Gastroesophageal sphincter (tissue), 4 donors: ENCODE measurements at regions not wholly inside any gene's neighbourhood (a gene's known extent, or its start where the extent isn't known, plus 50 kb on each side); places are given as distances from the start of the nearest gene placed in this dataset.

Source experiments
- ATAC-seq: fragments of 150-250 bp; one replicate; pipeline ENCODE4 v1.9.1; 2016; ENCODE audit warnings: mild to moderate bottlenecking, moderate library complexity
- H3K27ac ChIP-seq, 4 donors: fragments of 200-600 bp; sonication (generic) in 3 of 4; 1 replicate in 3 of 4; 2 replicates in 1 of 4; pipeline ENCODE4 v1.5.1; 2016 to 2019
- H3K27me3 ChIP-seq: fragments of 200-600 bp; sonication (generic); one replicate; pipeline ENCODE4 v1.5.1; 2019
- H3K36me3 ChIP-seq, 2 donors: fragments of 200-600 bp; sonication (generic); one replicate each; pipeline ENCODE4 v1.5.1; 2019; ENCODE audit warnings: control low read depth in 1 of 2
- H3K4me1 ChIP-seq, 3 donors: fragments of 200-600 bp; sonication (generic); 1 replicate in 2 of 3; 2 replicates in 1 of 3; pipeline ENCODE4 v1.5.1; 2016 to 2019; ENCODE audit warnings: control low read depth in 2 of 3
- H3K4me3 ChIP-seq, 2 donors: fragments of 200-600 bp; sonication (generic); one replicate each; pipeline ENCODE4 v1.5.1; 2019; ENCODE audit warnings: mild to moderate bottlenecking in 1 of 2, moderate library complexity in 1 of 2
- H3K9me3 ChIP-seq, 3 donors: fragments of 200-600 bp; sonication (generic); one replicate each; pipeline ENCODE4 v1.5.1; 2017 to 2019; ENCODE audit warnings: control low read depth in 2 of 3
- CTCF ChIP-seq, 4 experiments: fragments of 200-600 bp in 2 of 4; fragments of 450-650 bp in 2 of 4; sonication (generic) in 1 of 4; IDR thresholded peaks; one replicate each; pipeline ENCODE4 v1.5.1; 2017 to 2019; ENCODE audit warnings: antibody characterized with exemption in 4 of 4, mild to moderate bottlenecking in 2 of 4, moderate library complexity in 2 of 4
- EP300 ChIP-seq: sonication (generic); formaldehyde crosslinking; IDR thresholded peaks from one replicate; pipeline ENCODE4 v1.6.1; 2017; ENCODE audit warnings: antibody characterized with exemption, mild to moderate bottlenecking
- POLR2A ChIP-seq, 2 donors: fragments of 450-650 bp; IDR thresholded peaks; one replicate each; pipeline ENCODE4 v1.6.1; 2017; ENCODE audit warnings: antibody characterized with exemption in 2 of 2, mild to moderate bottlenecking in 2 of 2, moderate library complexity in 1 of 2
- POLR2AphosphoS5 ChIP-seq: sonication (generic); formaldehyde crosslinking; IDR thresholded peaks from one replicate; pipeline ENCODE4 v1.6.1; 2017; ENCODE audit warnings: antibody characterized with exemption
- WGBS, 2 donors: methylation state at CpG; one replicate each; pipeline ENCODE4 v1.1.5; 2018; ENCODE audit warnings: low coverage in 1 of 2; 5-methylcytosine and 5-hydroxymethylcytosine counted together

GRCh38 chr4:149175549-149175948, 640.1 kb downstream of the IQCM start:
- no peak overlapping the region for H3K27ac ChIP-seq
- no peak for ATAC-seq
- 94% methylated on average over 3 to 5 of the region's 5 CpGs for WGBS, 2 donors
- no peaks in the 10 kb centered on the region for H3K27me3 ChIP-seq
- TF ChIP-seq POLR2AphosphoS5 (no peak), CTCF (IDR thresholded peaks at IDR 0.05) (no peak), EP300 (no peak), POLR2A (IDR thresholded peaks at IDR 0.05) (no peak)
- H3K4me1 ChIP-seq, result no peaks in the 10 kb centered on the region
- no peak overlapping the region for H3K4me3 ChIP-seq
- no peaks in the 10 kb centered on the region for H3K36me3 ChIP-seq
- no peaks in the 10 kb centered on the region for H3K9me3 ChIP-seq

GRCh38 chr4:149173241-149174013, 642.2 kb downstream of the IQCM start:
- no peak overlapping the region for H3K27ac ChIP-seq
- H3K4me3 ChIP-seq, result no peak overlapping the region
- WGBS, 2 donors, result 85 to 88% methylated on average over 5 to 6 of the region's 6 CpGs
- no peaks in the 10 kb centered on the region for H3K27me3 ChIP-seq
- no peaks in the 10 kb centered on the region for H3K4me1 ChIP-seq
- ATAC-seq, result no peak
- H3K9me3 ChIP-seq, result no peaks in the 10 kb centered on the region
- H3K36me3 ChIP-seq, result no peaks in the 10 kb centered on the region
- TF ChIP-seq POLR2AphosphoS5 (no peak), POLR2A (IDR thresholded peaks at IDR 0.05) (no peak), CTCF (IDR thresholded peaks at IDR 0.05) (no peak), EP300 (no peak)

GRCh38 chr4:149168645-149169044, 647.0 kb downstream of the IQCM start:
- 80 to 83% methylated on average over 2 of the region's 2 CpGs for WGBS, 2 donors
- no peak for TF ChIP-seq CTCF (IDR thresholded peaks at IDR 0.05)
- no peak for TF ChIP-seq POLR2AphosphoS5
- TF ChIP-seq POLR2A (IDR thresholded peaks at IDR 0.05), result no peak
- no peak for TF ChIP-seq EP300
- Histone ChIP-seq H3K36me3 (no peaks in the 10 kb centered on the region), H3K27ac (no peak overlapping the region), H3K4me1 (no peaks in the 10 kb centered on the region), H3K4me3 (no peak overlapping the region), H3K9me3 (no peaks in the 10 kb centered on the region), H3K27me3 (no peaks in the 10 kb centered on the region)
- no peak for ATAC-seq

- H3K27me3 ChIP-seq, result no peaks in the 10 kb centered on the region
- H3K4me3 ChIP-seq, result no peak overlapping the region
- no peak for TF ChIP-seq EP300
- TF ChIP-seq CTCF (IDR thresholded peaks at IDR 0.05), result no peak
- no peak for TF ChIP-seq POLR2A (IDR thresholded peaks at IDR 0.05)
- TF ChIP-seq POLR2AphosphoS5, result no peak
- H3K27ac ChIP-seq, result no peak overlapping the region
- H3K36me3 ChIP-seq, result no peaks in the 10 kb centered on the region
- no peak for ATAC-seq
- H3K4me1 ChIP-seq, result no peaks in the 10 kb centered on the region
- H3K9me3 ChIP-seq, result no peaks in the 10 kb centered on the region
- 88 to 95% methylated on average over 2 of the region's 2 CpGs for WGBS, 2 donors
These were observed 648.8 kb downstream of the IQCM start for GRCh38 chr4:149166876-149167275.

GRCh38 chr4:149166365-149166764, 649.3 kb downstream of the IQCM start:
- WGBS, 2 donors, result 89 to 100% methylated on average over 1 of the region's 1 CpG
- Histone ChIP-seq H3K27me3 (no peaks in the 10 kb centered on the region), H3K9me3 (no peaks in the 10 kb centered on the region), H3K4me1 (peaks cover 0 to under 1% (median 0%) of the 10 kb centered on the region in 3 donors), H3K4me3 (no peak overlapping the region), H3K27ac (no peak overlapping the region), H3K36me3 (no peaks in the 10 kb centered on the region)
- TF ChIP-seq POLR2AphosphoS5 (no peak), POLR2A (IDR thresholded peaks at IDR 0.05) (no peak), EP300 (no peak), CTCF (IDR thresholded peaks at IDR 0.05) (no peak)
- no peak for ATAC-seq
